AG04450 (cell line): ENCODE measurements at regions not wholly inside any gene's neighbourhood (a gene's known extent, or its start where the extent isn't known, plus 50 kb on each side); places are given as distances from the start of the nearest gene placed in this dataset.

Experiments used
- CTCF ChIA-PET: fragments of 300-600, 350-600 bp; formaldehyde crosslinking; extraction: SDS; loops from one replicate; lab custom pipeline; 2022; ENCODE audit warnings: antibody characterized with exemption, inconsistent platforms; lab: Charles Lee
- POLR2A ChIA-PET: fragments of 350-600 bp; formaldehyde crosslinking; extraction: SDS; loops from one replicate; lab custom pipeline; 2021; ENCODE audit warnings: antibody characterized with exemption, inconsistent platforms; lab: Yijun Ruan, JAX
- DNase-seq: peaks from one replicate; pipeline ENCODE4 v3.0.0-alpha.2; 2011; ENCODE audit warnings: low read depth, low spot score
- H3K27ac ChIP-seq: one replicate; pipeline ENCODE4 v1.5.1; 2012; ENCODE audit warnings: low read depth, low read length, control low read depth
- H3K27me3 ChIP-seq: one replicate; pipeline ENCODE4 v1.6.0; 2012; ENCODE audit warnings: low read length; ENCODE audit not compliant: control insufficient read depth, insufficient read depth
- H3K4me3 ChIP-seq: 2 replicates; pipeline ENCODE4 v1.5.1; 2011; ENCODE audit warnings: mild to moderate bottlenecking, low read depth, low read length, control low read depth
- H3K9me3 ChIP-seq: 2 replicates; pipeline ENCODE4 v1.5.1; 2012; ENCODE audit warnings: low read length; ENCODE audit not compliant: control insufficient read depth, insufficient read depth
- CTCF ChIP-seq: IDR thresholded peaks from 2 replicates; pipeline ENCODE4 v1.5.1; 2011; ENCODE audit warnings: low read depth, low read length, control low read depth, inconsistent platforms

- Histone ChIP-seq H3K27ac (no peak overlapping the region), H3K4me3 (no peak overlapping the region), H3K27me3 (no peaks in the 10 kb centered on the region), H3K9me3 (no peaks in the 10 kb centered on the region)
- POLR2A ChIA-PET, result no interaction called here
- TF ChIP-seq CTCF, result no peak
- no peak for DNase-seq
- CTCF ChIA-PET, result interaction anchor here (0.6 to 4.0 kb wide), 8 partner anchors 13 to 1777 kb away, joined by 3 to 27 read pairs (median 3); no protein-coding TSS in a partner anchor
These were observed 458.1 kb downstream of the GBE1 start for GRCh38 chr3:81303321-81303720.

GRCh38 chr3:81302045-81302444 lies 459.4 kb downstream of the GBE1 start:
- TF ChIP-seq CTCF, result peak; percentile 80
- no peaks in the 10 kb centered on the region for H3K9me3 ChIP-seq
- H3K27ac ChIP-seq, result no peak overlapping the region
- POLR2A ChIA-PET, result no interaction called here
- CTCF ChIA-PET, result interaction anchor here (0.6 to 4.0 kb wide), 29 partner anchors 9 to 1781 kb away, joined by 3 to 27 read pairs (median 4); no protein-coding TSS in a partner anchor
- no peak overlapping the region for H3K4me3 ChIP-seq
- DNase-seq, result peak; percentile 15
- H3K27me3 ChIP-seq, result no peaks in the 10 kb centered on the region

- H3K4me3 ChIP-seq, result no peak overlapping the region
- no peak for TF ChIP-seq CTCF
- H3K27me3 ChIP-seq, result no peaks in the 10 kb centered on the region
- no peak for DNase-seq
- CTCF ChIA-PET, result interaction anchor here (0.6 to 4.0 kb wide), 17 partner anchors 8 to 786 kb away, joined by 3 to 27 read pairs (median 4); no protein-coding TSS in a partner anchor
- H3K27ac ChIP-seq, result no peak overlapping the region
- POLR2A ChIA-PET, result no interaction called here
- no peaks in the 10 kb centered on the region for H3K9me3 ChIP-seq
These were observed 460.2 kb downstream of the GBE1 start for GRCh38 chr3:81301230-81301629.

GRCh38 chr3:81300324-81300927 lies 461.0 kb downstream of the GBE1 start:
- no peak for TF ChIP-seq CTCF
- Histone ChIP-seq H3K9me3 (no peaks in the 10 kb centered on the region), H3K4me3 (no peak overlapping the region), H3K27me3 (no peaks in the 10 kb centered on the region), H3K27ac (no peak overlapping the region)
- no peak for DNase-seq
- POLR2A ChIA-PET, result no interaction called here
- CTCF ChIA-PET, result interaction anchor here (2.3 to 4.0 kb wide), 2 partner anchors 10 to 38 kb away, joined by 17 to 27 read pairs; no protein-coding TSS in a partner anchor

- ChIA-PET CTCF (no interaction called here), POLR2A (no interaction called here)
- Histone ChIP-seq H3K4me3 (no peak overlapping the region), H3K27me3 (no peaks in the 10 kb centered on the region), H3K9me3 (no peaks in the 10 kb centered on the region), H3K27ac (no peak overlapping the region)
- DNase-seq, result no peak
- TF ChIP-seq CTCF, result no peak
These were observed 462.0 kb downstream of the GBE1 start for GRCh38 chr3:81299481-81299880.
